Subcutaneous abdominal adipose tissue (tissue), 5 donors: ENCODE measurements at regions not wholly inside any gene's neighbourhood (a gene's known extent, or its start where the extent isn't known, plus 50 kb on each side); places are given as distances from the start of the nearest gene placed in this dataset.
"Not testable (repeated sequence)": the region's sequence is repeated elsewhere in the genome, so short reads cannot be mapped to it uniquely, and the experiment has no call there.

Source experiments
- H3K27ac ChIP-seq: one replicate; pipeline ENCODE4 v1.7.0; 2013; ENCODE audit warnings: low read depth, mild to moderate bottlenecking, inconsistent platforms, low read length, moderate library complexity
- H3K27me3 ChIP-seq, 5 donors: one replicate each; pipeline ENCODE4 v1.7.0; 2013; ENCODE audit warnings: low read length in 5 of 5, inconsistent platforms in 1 of 5; ENCODE audit not compliant: control insufficient read depth in 5 of 5, insufficient read depth in 4 of 5
- H3K36me3 ChIP-seq, 5 donors: one replicate each; pipeline ENCODE4 v1.7.0; 2013; ENCODE audit warnings: low read length in 5 of 5; ENCODE audit not compliant: control insufficient read depth in 5 of 5, insufficient read depth in 5 of 5
- H3K4me1 ChIP-seq, 5 donors: one replicate each; pipeline ENCODE4 v1.7.0; 2013; ENCODE audit warnings: low read length in 5 of 5, mild to moderate bottlenecking in 3 of 5, moderate library complexity in 1 of 5; ENCODE audit not compliant: control insufficient read depth in 5 of 5, insufficient read depth in 5 of 5
- H3K4me3 ChIP-seq, 5 donors: one replicate each; pipeline ENCODE4 v1.7.0; 2013; ENCODE audit warnings: low read length in 5 of 5, low read depth in 1 of 5
- H3K9ac ChIP-seq, 5 donors: one replicate each; pipeline ENCODE4 v1.7.0; 2013; ENCODE audit warnings: low read length in 5 of 5, mild to moderate bottlenecking in 4 of 5, moderate library complexity in 3 of 5
- H3K9me3 ChIP-seq, 5 donors: one replicate each; pipeline ENCODE4 v1.7.0; 2013; ENCODE audit warnings: low read length in 5 of 5; ENCODE audit not compliant: control insufficient read depth in 5 of 5
- donor health status: healthy.
- donor health status: healthy.
- donor health status: healthy.
- donor health status: healthy.
- donor health status: healthy.

- H3K9me3 ChIP-seq, result peaks cover 11 to 60% (median 49%) of the 10 kb centered on the region in 5 donors
Measured at GRCh38 chr22:11035031-11035873, 4492.7 kb upstream of the OR11H1 start.

GRCh38 chr22:11037314-11037713 is 4490.7 kb upstream of the OR11H1 start:
- H3K36me3 ChIP-seq, H3K27ac ChIP-seq, H3K4me1 ChIP-seq, H3K4me3 ChIP-seq, H3K27me3 ChIP-seq, H3K9ac ChIP-seq: not testable (repeated sequence)
- H3K9me3 ChIP-seq, result peaks cover 11 to 66% (median 46%) of the 10 kb centered on the region in 5 donors

More at GRCh38 chr22:11035031-11035873, 4492.7 kb upstream of the OR11H1 start:
- H3K4me1 ChIP-seq, H3K4me3 ChIP-seq, H3K36me3 ChIP-seq, H3K27me3 ChIP-seq, H3K27ac ChIP-seq, H3K9ac ChIP-seq: not testable (repeated sequence)

DNA sequence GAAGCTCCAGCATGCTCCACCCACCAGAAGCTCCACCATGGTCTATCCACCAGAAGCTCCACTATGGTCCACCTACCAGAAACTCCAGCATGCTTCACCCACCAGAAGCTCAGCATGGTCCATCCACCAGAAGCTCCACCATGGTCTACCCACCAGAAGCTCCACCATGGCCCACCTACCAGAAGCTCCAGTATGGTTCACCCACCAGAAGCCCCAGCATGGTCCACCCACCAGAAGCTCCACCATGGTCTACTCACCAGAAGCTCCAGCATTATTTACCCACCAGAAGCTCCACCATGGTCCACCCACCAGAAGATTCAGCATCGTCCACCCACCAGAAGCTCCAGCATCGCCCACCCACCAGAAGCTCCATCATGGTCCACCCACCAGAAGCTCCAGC is 4490.2 kb upstream of the OR11H1 start:
- not testable (repeated sequence) for H3K9ac ChIP-seq, H3K36me3 ChIP-seq, H3K27me3 ChIP-seq, H3K27ac ChIP-seq, H3K4me1 ChIP-seq
- Histone ChIP-seq H3K9me3 (peaks cover 11 to 66% (median 46%) of the 10 kb centered on the region in 5 donors), H3K4me3 (peak overlapping the region in 2 of 5 donors; percentile 2 to 41)

- H3K27me3 ChIP-seq, H3K9ac ChIP-seq, H3K27ac ChIP-seq, H3K4me3 ChIP-seq, H3K4me1 ChIP-seq, H3K36me3 ChIP-seq: not testable (repeated sequence)
- H3K9me3 ChIP-seq, result peaks cover 11 to 69% (median 49%) of the 10 kb centered on the region in 5 donors
Measured at GRCh38 chr22:11038786-11039185, 4489.2 kb upstream of the OR11H1 start.

GRCh38 chr22:11041416-11041815 is 4486.6 kb upstream of the OR11H1 start:
- not testable (repeated sequence) for H3K36me3 ChIP-seq, H3K27me3 ChIP-seq, H3K4me1 ChIP-seq, H3K27ac ChIP-seq, H3K4me3 ChIP-seq, H3K9ac ChIP-seq
- peaks cover 8 to 48% (median 35%) of the 10 kb centered on the region in 5 donors for H3K9me3 ChIP-seq

GRCh38 chr22:11042116-11042515 is 4485.9 kb upstream of the OR11H1 start:
- peaks cover 4 to 42% (median 29%) of the 10 kb centered on the region in 5 donors for H3K9me3 ChIP-seq
- H3K9ac ChIP-seq, result no peak overlapping the region
- peaks cover 0 to 3% (median 0%) of the 10 kb centered on the region in 5 donors for H3K27me3 ChIP-seq
- no peaks in the 10 kb centered on the region for H3K4me1 ChIP-seq
- no peaks in the 10 kb centered on the region for H3K36me3 ChIP-seq
- peak overlapping the region in 1 of 5 donors; percentile 22 for H3K4me3 ChIP-seq
- no peak overlapping the region for H3K27ac ChIP-seq

GRCh38 chr22:11043289-11043688 is 4484.7 kb upstream of the OR11H1 start:
- not testable (repeated sequence) for H3K27ac ChIP-seq, H3K27me3 ChIP-seq, H3K9ac ChIP-seq, H3K4me1 ChIP-seq, H3K4me3 ChIP-seq, H3K36me3 ChIP-seq
- H3K9me3 ChIP-seq, result peaks cover 0 to 30% (median 18%) of the 10 kb centered on the region in 5 donors

GRCh38 chr22:11048884-11049283 is 4479.1 kb upstream of the OR11H1 start:
- peaks cover 0 to 13% (median 0%) of the 10 kb centered on the region in 5 donors for H3K9me3 ChIP-seq
- H3K27me3 ChIP-seq, H3K9ac ChIP-seq: not testable (repeated sequence)

DNA sequence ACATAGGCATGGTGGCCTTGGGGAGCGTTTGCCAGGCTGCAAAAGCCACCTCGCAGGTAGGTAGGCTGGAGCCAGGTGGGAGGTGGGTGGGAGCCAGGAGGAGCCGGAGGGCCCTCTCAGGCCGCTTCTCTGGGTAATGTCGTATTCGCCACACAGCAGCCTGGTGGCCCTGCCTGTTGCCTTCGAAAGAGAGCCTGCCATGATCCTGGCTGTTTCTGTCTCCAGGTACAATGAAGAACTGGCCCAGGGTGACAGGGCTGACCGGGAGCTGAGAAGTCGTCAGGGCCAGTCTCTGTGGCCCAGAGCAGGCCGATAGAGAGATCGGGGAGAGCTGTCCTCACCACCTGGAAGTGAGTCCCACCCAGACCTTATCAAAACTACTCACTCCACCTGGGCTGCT is 4477.8 kb upstream of the OR11H1 start:
- H3K4me3 ChIP-seq, H3K27ac ChIP-seq, H3K36me3 ChIP-seq, H3K27me3 ChIP-seq, H3K9ac ChIP-seq, H3K4me1 ChIP-seq: not testable (repeated sequence)
- peaks cover 0 to 20% (median 5%) of the 10 kb centered on the region in 5 donors for H3K9me3 ChIP-seq

More at GRCh38 chr22:11048884-11049283, 4479.1 kb upstream of the OR11H1 start:
- not testable (repeated sequence) for H3K4me3 ChIP-seq, H3K36me3 ChIP-seq, H3K27ac ChIP-seq, H3K4me1 ChIP-seq

- peaks cover 0 to 32% (median 9%) of the 10 kb centered on the region in 5 donors for H3K9me3 ChIP-seq
- not testable (repeated sequence) for H3K36me3 ChIP-seq, H3K27ac ChIP-seq, H3K27me3 ChIP-seq, H3K4me1 ChIP-seq, H3K4me3 ChIP-seq, H3K9ac ChIP-seq
Measured at GRCh38 chr22:11051401-11052112, 4476.4 kb upstream of the OR11H1 start.
